Keratinocyte (primary cell): ENCODE measurements at regions not wholly inside any gene's neighbourhood (a gene's known extent, or its start where the extent isn't known, plus 50 kb on each side); places are given as distances from the start of the nearest gene placed in this dataset.

Experiments
- CTCF ChIP-seq, 3 experiments: IDR thresholded peaks in 1 of 3; conservative IDR thresholded peaks in 1 of 3; optimal IDR thresholded peaks in 1 of 3; 2 replicates in 2 of 3; 3 replicates in 1 of 3; pipeline versions ENCODE3 to v1.5.1; 2011; ENCODE audit warnings: low read length in 3 of 3, mild to moderate bottlenecking in 3 of 3, moderate library complexity in 2 of 3, control low read depth in 1 of 3, inconsistent platforms in 1 of 3; ENCODE audit not compliant: insufficient read depth in 2 of 3; ENCODE audit errors: extremely low read depth in 1 of 3
- EZH2 ChIP-seq: IDR thresholded peaks from one replicate; pipeline ENCODE4 v1.6.1; 2012; ENCODE audit warnings: inconsistent platforms, mild to moderate bottlenecking, low read length, moderate library complexity

GRCh38 chr16:31754998-31755615, 118.5 kb upstream of the ZNF267 start:
- TF ChIP-seq CTCF (optimal IDR thresholded peaks at IDR 0.05 in 1 of 3, IDR thresholded peaks at IDR 0.05 in 1 of 3, conservative IDR thresholded peaks at IDR 0.05 in 1 of 3; ENCODE audit: extremely low read depth in 1 of 3, insufficient read depth in 2 of 3, low read length in 3 of 3) (no peak), EZH2 (no peak)
